Thyroid gland (tissue), 4 donors: ENCODE measurements at regions not wholly inside any gene's neighbourhood (a gene's known extent, or its start where the extent isn't known, plus 50 kb on each side); places are given as distances from the start of the nearest gene placed in this dataset.

Source experiments
- CTCF ChIP-seq, 6 experiments: fragments of 200-600 bp in 3 of 6; fragments of 450-650 bp in 3 of 6; sonication (generic) in 3 of 6; IDR thresholded peaks; one replicate each; pipeline ENCODE4 v1.5.1; 2016 to 2019; ENCODE audit warnings: antibody characterized with exemption in 6 of 6, mild to moderate bottlenecking in 2 of 6, inconsistent platforms in 1 of 6, moderate library complexity in 1 of 6
- POLR2A ChIP-seq, 2 donors: fragments of 450-650 bp; IDR thresholded peaks; one replicate each; pipeline ENCODE4 v1.6.1; 2017; ENCODE audit warnings: antibody characterized with exemption in 2 of 2, mild to moderate bottlenecking in 2 of 2, moderate library complexity in 1 of 2

- no peak for TF ChIP-seq CTCF (IDR thresholded peaks at IDR 0.05)
- no peak for TF ChIP-seq POLR2A (IDR thresholded peaks at IDR 0.05)
Observed at GRCh38 chr11:79957702-79958101, 516.9 kb upstream of the TENM4 start.
